ENCODE measurements at regions not wholly inside any gene's neighbourhood (a gene's known extent, or its start where the extent isn't known, plus 50 kb on each side); places are given as distances from the start of the nearest gene placed in this dataset.
A peak's percentile ranks its signal among the peaks of the same experiment; 100 is the strongest.

- intact Hi-C loops (cut with DNase I), result no loop called here
- H3K4me1 ChIP-seq, result peaks cover 7% of the 10 kb centered on the region
- H3K9me3 ChIP-seq, result no peaks in the 10 kb centered on the region
- ATAC-seq, result no peak
- DNase-seq, result no peak
- peak overlapping the region; percentile 32 for H3K27ac ChIP-seq
- no peak overlapping the region for H3K4me3 ChIP-seq
- TF ChIP-seq, protein P1, sequence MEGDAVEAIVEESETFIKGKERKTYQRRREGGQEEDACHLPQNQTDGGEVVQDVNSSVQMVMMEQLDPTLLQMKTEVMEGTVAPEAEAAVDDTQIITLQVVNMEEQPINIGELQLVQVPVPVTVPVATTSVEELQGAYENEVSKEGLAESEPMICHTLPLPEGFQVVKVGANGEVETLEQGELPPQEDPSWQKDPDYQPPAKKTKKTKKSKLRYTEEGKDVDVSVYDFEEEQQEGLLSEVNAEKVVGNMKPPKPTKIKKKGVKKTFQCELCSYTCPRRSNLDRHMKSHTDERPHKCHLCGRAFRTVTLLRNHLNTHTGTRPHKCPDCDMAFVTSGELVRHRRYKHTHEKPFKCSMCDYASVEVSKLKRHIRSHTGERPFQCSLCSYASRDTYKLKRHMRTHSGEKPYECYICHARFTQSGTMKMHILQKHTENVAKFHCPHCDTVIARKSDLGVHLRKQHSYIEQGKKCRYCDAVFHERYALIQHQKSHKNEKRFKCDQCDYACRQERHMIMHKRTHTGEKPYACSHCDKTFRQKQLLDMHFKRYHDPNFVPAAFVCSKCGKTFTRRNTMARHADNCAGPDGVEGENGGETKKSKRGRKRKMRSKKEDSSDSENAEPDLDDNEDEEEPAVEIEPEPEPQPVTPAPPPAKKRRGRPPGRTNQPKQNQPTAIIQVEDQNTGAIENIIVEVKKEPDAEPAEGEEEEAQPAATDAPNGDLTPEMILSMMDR (IDR thresholded peaks at IDR 0.05), result no peak
- no peaks in the 10 kb centered on the region for H3K27me3 ChIP-seq (ENCODE audit: low read depth)
- no peaks in the 10 kb centered on the region for H3K36me3 ChIP-seq
Observed at GRCh38 chr20:11778206-11778570, 139.5 kb upstream of the BTBD3 start.

GRCh38 chr20:11780765-11781369 is 136.8 kb upstream of the BTBD3 start:
- Histone ChIP-seq H3K27ac (no peak overlapping the region), H3K27me3 (ENCODE audit: low read depth) (no peaks in the 10 kb centered on the region), H3K4me1 (peaks cover 7% of the 10 kb centered on the region), H3K4me3 (no peak overlapping the region), H3K36me3 (no peaks in the 10 kb centered on the region), H3K9me3 (no peaks in the 10 kb centered on the region)
- intact Hi-C loops (cut with DNase I), result no loop called here
- no peak for ATAC-seq
- TF ChIP-seq, protein P1 (IDR thresholded peaks at IDR 0.05), result no peak
- DNase-seq, result no peak

DNA sequence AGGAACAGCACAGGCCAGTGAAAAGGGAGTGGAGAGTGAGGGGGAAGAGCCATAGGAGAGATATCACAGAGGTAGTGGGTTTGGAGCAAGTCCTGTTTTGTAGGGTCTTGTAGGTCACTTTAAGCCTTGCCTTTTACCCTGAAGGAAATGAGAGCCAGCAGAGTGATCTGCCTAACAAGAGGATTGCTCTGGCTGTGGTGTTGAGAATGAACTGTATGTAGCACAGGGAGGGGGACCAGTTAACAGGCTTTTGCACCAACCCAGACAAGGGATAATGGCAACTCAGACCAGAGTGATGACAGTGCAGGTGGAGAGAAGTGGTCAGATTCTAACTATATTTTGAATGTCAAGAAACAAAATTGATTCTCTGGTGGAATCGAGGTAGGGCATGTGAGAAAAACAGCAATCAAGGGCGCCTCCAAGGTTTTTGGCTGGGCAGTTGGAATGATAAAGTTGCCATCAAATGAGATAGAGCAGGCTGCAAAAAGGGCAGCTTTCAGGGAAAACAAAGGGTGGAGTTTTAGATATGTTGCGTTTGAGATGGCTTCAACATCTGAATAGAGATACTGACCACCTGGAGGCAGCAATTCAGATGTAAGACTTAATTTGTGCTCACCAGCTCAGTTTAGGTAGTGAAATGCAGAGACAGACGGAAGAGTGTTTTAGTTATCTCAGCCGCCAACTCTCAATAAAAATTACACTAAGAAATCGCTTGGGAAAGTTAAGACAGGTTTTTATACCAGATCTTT is 134.4 kb upstream of the BTBD3 start:
- Histone ChIP-seq H3K36me3 (no peaks in the 10 kb centered on the region), H3K4me1 (peaks cover 7% of the 10 kb centered on the region), H3K4me3 (no peak overlapping the region), H3K27me3 (ENCODE audit: low read depth) (no peaks in the 10 kb centered on the region), H3K9me3 (no peaks in the 10 kb centered on the region), H3K27ac (no peak overlapping the region)
- intact Hi-C loops (cut with DNase I), result no loop called here
- TF ChIP-seq, protein P1 (IDR thresholded peaks at IDR 0.05), result no peak
- ATAC-seq (no peak), DNase-seq (no peak)

GRCh38 chr20:11785885-11786507 is 131.7 kb upstream of the BTBD3 start:
- H3K27ac ChIP-seq, result no peak overlapping the region
- no peaks in the 10 kb centered on the region for H3K36me3 ChIP-seq
- TF ChIP-seq, protein P1 (IDR thresholded peaks at IDR 0.05), result no peak
- DNase-seq, result no peak
- H3K27me3 ChIP-seq (ENCODE audit: low read depth), result no peaks in the 10 kb centered on the region
- intact Hi-C loops (cut with DNase I), result no loop called here
- no peaks in the 10 kb centered on the region for H3K4me1 ChIP-seq
- no peak overlapping the region for H3K4me3 ChIP-seq
- H3K9me3 ChIP-seq, result no peaks in the 10 kb centered on the region
- ATAC-seq, result no peak

GRCh38 chr20:11790046-11790445 is 127.6 kb upstream of the BTBD3 start:
- Histone ChIP-seq H3K27ac (no peak overlapping the region), H3K9me3 (no peaks in the 10 kb centered on the region), H3K4me3 (no peak overlapping the region), H3K27me3 (ENCODE audit: low read depth) (no peaks in the 10 kb centered on the region), H3K36me3 (no peaks in the 10 kb centered on the region), H3K4me1 (no peaks in the 10 kb centered on the region)
- intact Hi-C loops (cut with DNase I), result no loop called here
- ATAC-seq (no peak), DNase-seq (no peak)
- TF ChIP-seq, protein P1 (IDR thresholded peaks at IDR 0.05), result no peak
